ENCODE measurements at regions not wholly inside any gene's neighbourhood (a gene's known extent, or its start where the extent isn't known, plus 50 kb on each side); places are given as distances from the start of the nearest gene placed in this dataset.

GRCh38 chr18:42222557-42222956 lies 267.5 kb downstream of the PIK3C3 start:
- peaks cover 0 to 2% of the 10 kb centered on the region in 2 experiments; a peak in 1 of 5 replicates for H3K9me3 Mint-ChIP-seq
- WGBS (ENCODE audit: extremely low coverage, insufficient read length, low lambda C conversion rate) = no CpG with 5 or more reads among the region's 1 CpG

More at GRCh38 chr18:42222557-42222956, 267.5 kb downstream of the PIK3C3 start:
- no peak overlapping the region for H3T11ph ChIP-seq (ENCODE audit: low read length)
- no peak overlapping the region for H4K8ac ChIP-seq (replicated peaks; ENCODE audit: insufficient read length, low read depth, low read length)
- no peaks in the 10 kb centered on the region for H3K36me3 Mint-ChIP-seq (ENCODE audit: insufficient read depth in 1 of 3, low read depth in 3 of 3)
- H2BK15ac ChIP-seq (ENCODE audit: low read depth, low read length) = no peak overlapping the region
- no peak for DNase-seq
- no peaks in the 10 kb centered on the region for H3K4me1 Mint-ChIP-seq
- H3K27me3 ChIP-seq (ENCODE audit: insufficient read depth, low read length) = no peaks in the 10 kb centered on the region
- H3K23ac ChIP-seq (ENCODE audit: insufficient read length, low read depth, low read length) = no peak overlapping the region
- no peak overlapping the region for H4K5ac ChIP-seq (ENCODE audit: insufficient read length, low read depth, low read length)
- H3K9me3 ChIP-seq (ENCODE audit: control insufficient read depth, low read depth, low read length) = no peaks in the 10 kb centered on the region
- no peaks in the 10 kb centered on the region for H3K79me2 ChIP-seq (ENCODE audit: insufficient read depth, low read length)
- no peak overlapping the region for H3K27ac ChIP-seq (ENCODE audit: insufficient read length, low read depth, low read length)
- TF ChIP-seq CTCF (conservative IDR thresholded peaks at IDR 0.05) = no peak
- no peak overlapping the region for H3K18ac ChIP-seq (ENCODE audit: insufficient read length, low read depth, low read length)
- no peak overlapping the region for H2AK5ac ChIP-seq (ENCODE audit: insufficient read length, low read length)
- no peak overlapping the region for H3K4ac ChIP-seq (ENCODE audit: low read depth, low read length)
- no peak overlapping the region for H3K4me3 Mint-ChIP-seq
- no peak overlapping the region for H2BK20ac ChIP-seq (ENCODE audit: low read depth, low read length, poor library complexity, severe bottlenecking)
- no peaks in the 10 kb centered on the region for H3K79me1 ChIP-seq (ENCODE audit: insufficient read depth, low read depth, low read length, poor library complexity, severe bottlenecking)
- H4K91ac ChIP-seq (ENCODE audit: insufficient read length, low read depth, low read length) = no peak overlapping the region
- H3K4me1 ChIP-seq (ENCODE audit: insufficient read depth, low read length) = no peaks in the 10 kb centered on the region
- no peak overlapping the region for H2BK120ac ChIP-seq (ENCODE audit: low read depth, low read length, poor library complexity, severe bottlenecking)
- no peaks in the 10 kb centered on the region for H3K23me2 ChIP-seq (ENCODE audit: insufficient read length, low read depth, low read length, poor library complexity, severe bottlenecking)
- H2BK5ac ChIP-seq (ENCODE audit: insufficient read length, low read length) = no peak overlapping the region
- no peaks in the 10 kb centered on the region for H4K20me1 ChIP-seq (ENCODE audit: control insufficient read depth, insufficient read depth, insufficient read length)
- H3K14ac ChIP-seq (ENCODE audit: insufficient read depth, low read length) = no peak overlapping the region
- H3K27me3 Mint-ChIP-seq (ENCODE audit: low read depth) = no peaks in the 10 kb centered on the region
- H3K56ac ChIP-seq (ENCODE audit: insufficient read length, low read depth, low read length) = no peak overlapping the region
- H2AFZ ChIP-seq (ENCODE audit: low read length) = no peak overlapping the region
- no peak overlapping the region for H3K27ac Mint-ChIP-seq
- no peak overlapping the region for H2BK12ac ChIP-seq (ENCODE audit: insufficient read length, low read depth, low read length)
- H3K4me2 ChIP-seq (ENCODE audit: insufficient read depth, insufficient read length, low read length) = no peak overlapping the region
- no peak overlapping the region for H3K9ac ChIP-seq (ENCODE audit: extremely low read depth, insufficient read length, low read length)
